OCI-LY3 (cell line): ENCODE measurements at regions not wholly inside any gene's neighbourhood (a gene's known extent, or its start where the extent isn't known, plus 50 kb on each side); places are given as distances from the start of the nearest gene placed in this dataset.

ENCODE experiments used
- H2AFZ ChIP-seq: fragments of 200-600, 300-600 bp; shearing (Covaris generic); 2 replicates; pipeline ENCODE4 v1.6.0; 2014; ENCODE audit warnings: antibody characterized with exemption, low read depth, low read length
- H3K27ac ChIP-seq: fragments of 200-600, 300-600 bp; sonication (generic); 2 replicates; pipeline ENCODE4 v1.5.1; 2014; ENCODE audit warnings: mild to moderate bottlenecking, low read length, moderate library complexity, mixed read lengths
- H3K27me3 ChIP-seq: fragments of 200-600, 300-600 bp; sonication (generic); 2 replicates; pipeline ENCODE4 v1.6.1; 2014; ENCODE audit warnings: low read depth, low read length, mixed read lengths
- H3K36me3 ChIP-seq: fragments of 200-600, 300-600 bp; sonication (generic); replicated peaks from 2 replicates; pipeline ENCODE3; 2014; ENCODE audit warnings: low read depth, low read length, mixed read lengths
- H3K4me1 ChIP-seq: fragments of 300-600, 200-600 bp; sonication (generic); 2 replicates; pipeline ENCODE4 v1.6.1; 2014; ENCODE audit warnings: low read length, mixed read lengths
- H3K4me2 ChIP-seq: fragments of 200-600, 300-600 bp; sonication (generic); 2 replicates; pipeline ENCODE4 v1.6.1; 2014; ENCODE audit warnings: low read length, mixed read lengths
- H3K4me3 ChIP-seq: fragments of 300-600, 200-600 bp; sonication (generic); 2 replicates; pipeline ENCODE4 v1.5.1; 2014; ENCODE audit warnings: antibody characterized with exemption, mild to moderate bottlenecking, low read length, moderate library complexity
- H3K79me2 ChIP-seq: fragments of 300-600, 200-600 bp; shearing (Covaris generic); 2 replicates; pipeline ENCODE4 v1.6.1; 2014; ENCODE audit warnings: mild to moderate bottlenecking, low read length, mixed read lengths
- H3K9ac ChIP-seq: fragments of 300-600, 200-600 bp; shearing (Covaris generic); 2 replicates; pipeline ENCODE4 v1.6.0; 2014; ENCODE audit warnings: mild to moderate bottlenecking, low read length, moderate library complexity
- H3K9me3 ChIP-seq: fragments of 200-600, 300-600 bp; shearing (Covaris generic); 2 replicates; pipeline ENCODE4 v1.6.1; 2014; ENCODE audit warnings: low read length, mixed read lengths; ENCODE audit not compliant: insufficient read depth
- H4K20me1 ChIP-seq: fragments of 200-600, 300-600 bp; sonication (generic); 2 replicates; pipeline ENCODE4 v1.6.1; 2016; ENCODE audit warnings: low read length, mixed read lengths; ENCODE audit not compliant: insufficient read depth
- CTCF ChIP-seq: fragments of 200-600, 300-600 bp; sonication (generic); IDR thresholded peaks from 2 replicates; pipeline ENCODE4 v1.5.1; 2014; ENCODE audit warnings: antibody characterized with exemption, low read length, low read depth
- EZH2phosphoT487 ChIP-seq: fragments of 200-600 bp; shearing (Covaris generic); IDR thresholded peaks from 2 replicates; pipeline ENCODE4 v1.6.1; 2018; ENCODE audit warnings: antibody characterized with exemption, mixed run types, low read depth

GRCh38 chr4:82049294-82049693, 324.5 kb downstream of the HNRNPD start:
- Histone ChIP-seq H3K4me3 (no peak overlapping the region), H3K9me3 (no peaks in the 10 kb centered on the region), H3K4me2 (no peak overlapping the region), H3K27ac (no peak overlapping the region), H4K20me1 (no peaks in the 10 kb centered on the region), H3K36me3 (no peaks in the 10 kb centered on the region), H3K4me1 (no peaks in the 10 kb centered on the region), H3K79me2 (no peaks in the 10 kb centered on the region), H2AFZ (no peak overlapping the region), H3K9ac (no peak overlapping the region), H3K27me3 (no peaks in the 10 kb centered on the region)
- TF ChIP-seq EZH2phosphoT487 = no peak

- no peaks in the 10 kb centered on the region for H3K9me3 ChIP-seq
- no peak overlapping the region for H3K4me2 ChIP-seq
- no peaks in the 10 kb centered on the region for H3K36me3 ChIP-seq
- H3K79me2 ChIP-seq = no peaks in the 10 kb centered on the region
- no peak overlapping the region for H3K4me3 ChIP-seq
- H4K20me1 ChIP-seq = no peaks in the 10 kb centered on the region
- H2AFZ ChIP-seq = no peak overlapping the region
- TF ChIP-seq EZH2phosphoT487 = no peak
- no peak for TF ChIP-seq CTCF
- no peaks in the 10 kb centered on the region for H3K4me1 ChIP-seq
- no peak overlapping the region for H3K27ac ChIP-seq
- no peaks in the 10 kb centered on the region for H3K27me3 ChIP-seq
- H3K9ac ChIP-seq = no peak overlapping the region
Measured at GRCh38 chr4:82047731-82048130, 326.1 kb downstream of the HNRNPD start.

DNA sequence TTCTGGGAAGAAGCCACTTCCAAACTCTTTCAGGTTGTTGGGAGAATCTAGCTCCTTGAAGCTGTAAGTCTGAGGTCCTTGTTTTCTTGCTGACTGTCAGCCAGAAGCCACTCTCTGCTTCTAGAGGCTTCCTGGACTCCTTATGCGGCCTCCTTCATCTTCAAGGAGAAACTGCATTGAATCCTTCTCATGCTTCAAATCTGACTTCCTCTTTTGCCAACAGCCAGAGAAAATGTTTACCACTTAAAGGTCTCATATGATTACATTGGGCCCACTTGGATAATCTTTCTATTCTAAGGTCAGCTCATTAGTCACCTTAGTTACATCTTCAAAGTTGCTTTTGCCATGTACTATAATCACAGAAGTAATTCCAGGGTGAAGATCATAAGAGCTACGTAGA, 327.0 kb downstream of the HNRNPD start:
- TF ChIP-seq EZH2phosphoT487 = no peak
- no peak for TF ChIP-seq CTCF
- Histone ChIP-seq H3K4me3 (no peak overlapping the region), H3K9ac (no peak overlapping the region), H3K27me3 (no peaks in the 10 kb centered on the region), H3K27ac (no peak overlapping the region), H3K9me3 (no peaks in the 10 kb centered on the region), H3K79me2 (no peaks in the 10 kb centered on the region), H3K4me2 (no peak overlapping the region), H4K20me1 (no peaks in the 10 kb centered on the region), H2AFZ (no peak overlapping the region), H3K4me1 (no peaks in the 10 kb centered on the region), H3K36me3 (no peaks in the 10 kb centered on the region)

- Histone ChIP-seq H3K4me1 (no peaks in the 10 kb centered on the region), H3K4me3 (no peak overlapping the region), H3K9me3 (no peaks in the 10 kb centered on the region), H2AFZ (no peak overlapping the region), H4K20me1 (no peaks in the 10 kb centered on the region), H3K27me3 (no peaks in the 10 kb centered on the region), H3K36me3 (no peaks in the 10 kb centered on the region), H3K4me2 (no peak overlapping the region), H3K79me2 (no peaks in the 10 kb centered on the region), H3K27ac (no peak overlapping the region), H3K9ac (no peak overlapping the region)
- TF ChIP-seq CTCF = no peak
- TF ChIP-seq EZH2phosphoT487 = no peak
Measured at GRCh38 chr4:82045267-82045666, 328.5 kb downstream of the HNRNPD start.
